H9 (cell line): ENCODE measurements at regions not wholly inside any gene's neighbourhood (a gene's known extent, or its start where the extent isn't known, plus 50 kb on each side); places are given as distances from the start of the nearest gene placed in this dataset.

Experiments
- DNase-seq: peaks from one replicate; pipeline ENCODE4 v3.0.0-alpha.2; 2017
- H2AFZ ChIP-seq: one replicate; pipeline ENCODE4 v1.6.1; 2013; ENCODE audit warnings: mild to moderate bottlenecking, low read length, control low read depth, moderate library complexity
- H2AK5ac ChIP-seq: 2 replicates; pipeline ENCODE4 v1.6.1; 2013; ENCODE audit warnings: low read length, control low read depth, mixed read lengths; ENCODE audit not compliant: insufficient read length
- H2BK120ac ChIP-seq: one replicate; pipeline ENCODE4 v1.6.1; 2013; ENCODE audit warnings: low read depth, mild to moderate bottlenecking, low read length, control low read depth, inconsistent platforms; ENCODE audit not compliant: poor library complexity, severe bottlenecking
- H2BK12ac ChIP-seq: 2 replicates; pipeline ENCODE4 v1.6.1; 2013; ENCODE audit warnings: low read length, control low read depth, mixed read lengths, low read depth; ENCODE audit not compliant: insufficient read length
- H2BK15ac ChIP-seq: 2 replicates; pipeline ENCODE4 v1.6.1; 2013; ENCODE audit warnings: low read depth, low read length, control low read depth
- H2BK20ac ChIP-seq: one replicate; pipeline ENCODE4 v1.6.1; 2013; ENCODE audit warnings: low read depth, mild to moderate bottlenecking, low read length, control low read depth, inconsistent platforms; ENCODE audit not compliant: poor library complexity, severe bottlenecking
- H2BK5ac ChIP-seq: 2 replicates; pipeline ENCODE4 v1.6.1; 2013; ENCODE audit warnings: low read length, control low read depth, mixed read lengths; ENCODE audit not compliant: insufficient read length
- H3K14ac ChIP-seq: 2 replicates; pipeline ENCODE4 v1.6.1; 2013; ENCODE audit warnings: low read length, control low read depth; ENCODE audit not compliant: insufficient read depth
- H3K18ac ChIP-seq: 2 replicates; pipeline ENCODE4 v1.6.1; 2013; ENCODE audit warnings: low read depth, mild to moderate bottlenecking, mixed read lengths, low read length, control low read depth; ENCODE audit not compliant: insufficient read length
- H3K23ac ChIP-seq: 2 replicates; pipeline ENCODE4 v1.6.1; 2013; ENCODE audit warnings: low read length, control low read depth, mixed read lengths, low read depth; ENCODE audit not compliant: insufficient read length
- H3K23me2 ChIP-seq: 2 replicates; pipeline ENCODE4 v1.6.1; 2013; ENCODE audit warnings: low read depth, mild to moderate bottlenecking, mixed read lengths, low read length, control low read depth; ENCODE audit not compliant: insufficient read length, poor library complexity, severe bottlenecking
- H3K27ac ChIP-seq: 2 replicates; pipeline ENCODE4 v1.5.1; 2013; ENCODE audit warnings: low read length, control low read depth, mixed read lengths, low read depth; ENCODE audit not compliant: insufficient read length
- H3K27me3 ChIP-seq: 2 replicates; pipeline ENCODE4 v1.6.1; 2013; ENCODE audit warnings: low read length, control low read depth, inconsistent platforms; ENCODE audit not compliant: insufficient read depth
- H3K4ac ChIP-seq: 2 replicates; pipeline ENCODE4 v1.6.1; 2013; ENCODE audit warnings: low read depth, mild to moderate bottlenecking, control low read depth, inconsistent platforms, low read length, moderate library complexity
- H3K4me1 ChIP-seq: 2 replicates; pipeline ENCODE4 v1.6.1; 2013; ENCODE audit warnings: low read length, control low read depth, inconsistent platforms; ENCODE audit not compliant: insufficient read depth
- H3K4me2 ChIP-seq: 2 replicates; pipeline ENCODE4 v1.6.1; 2013; ENCODE audit warnings: low read length, control low read depth, mixed read lengths; ENCODE audit not compliant: insufficient read length, insufficient read depth
- H3K56ac ChIP-seq: 2 replicates; pipeline ENCODE4 v1.6.1; 2013; ENCODE audit warnings: low read depth, mild to moderate bottlenecking, mixed read lengths, low read length, control low read depth; ENCODE audit not compliant: insufficient read length
- H3K79me1 ChIP-seq: 2 replicates; pipeline ENCODE4 v1.6.1; 2013; ENCODE audit warnings: low read depth, mild to moderate bottlenecking, moderate library complexity, low read length, control low read depth, inconsistent platforms; ENCODE audit not compliant: insufficient read depth, poor library complexity, severe bottlenecking
- H3K79me2 ChIP-seq: 2 replicates; pipeline ENCODE4 v1.6.1; 2013; ENCODE audit warnings: low read length, control low read depth, inconsistent platforms; ENCODE audit not compliant: insufficient read depth
- H3K9ac ChIP-seq: 2 replicates; pipeline ENCODE4 v1.6.1; 2013; ENCODE audit warnings: low read length, control low read depth, mixed read lengths; ENCODE audit not compliant: insufficient read length; ENCODE audit errors: extremely low read depth
- H3K9me3 ChIP-seq: one replicate; pipeline ENCODE4 v1.6.1; 2013; ENCODE audit warnings: low read depth, low read length, inconsistent platforms; ENCODE audit not compliant: control insufficient read depth
- H3T11ph ChIP-seq: one replicate; pipeline ENCODE4 v1.6.1; 2013; ENCODE audit warnings: mild to moderate bottlenecking, low read length, control low read depth, inconsistent platforms
- H4K20me1 ChIP-seq: one replicate; pipeline ENCODE4 v1.6.1; 2013; ENCODE audit not compliant: control insufficient read depth, insufficient read length, insufficient read depth
- H4K5ac ChIP-seq: 2 replicates; pipeline ENCODE4 v1.6.1; 2013; ENCODE audit warnings: low read depth, mild to moderate bottlenecking, mixed read lengths, low read length, control low read depth; ENCODE audit not compliant: insufficient read length
- H4K8ac ChIP-seq: replicated peaks from 2 replicates; pipeline ENCODE4 v1.6.1; 2013; ENCODE audit warnings: low read length, control low read depth, mixed read lengths, low read depth; ENCODE audit not compliant: insufficient read length
- H4K91ac ChIP-seq: 2 replicates; pipeline ENCODE4 v1.6.1; 2013; ENCODE audit warnings: low read depth, mild to moderate bottlenecking, moderate library complexity, mixed read lengths, low read length, control low read depth; ENCODE audit not compliant: insufficient read length
- H3K27ac Mint-ChIP-seq, 3 experiments: 2 replicates in 2 of 3; 3 replicates in 1 of 3; pipeline ENCODE4 v1.8.0; 2020 to 2021; ENCODE audit warnings: mixed read lengths in 3 of 3, mild to moderate bottlenecking in 1 of 3, moderate library complexity in 1 of 3
- H3K27me3 Mint-ChIP-seq: 2 replicates; pipeline ENCODE4 v1.8.0; 2021; ENCODE audit warnings: low read depth, mild to moderate bottlenecking, moderate library complexity, mixed read lengths
- H3K36me3 Mint-ChIP-seq, 3 experiments: 2 replicates in 2 of 3; 3 replicates in 1 of 3; pipeline ENCODE4 v1.8.0; 2020 to 2021; ENCODE audit warnings: low read depth in 3 of 3, mixed read lengths in 3 of 3; ENCODE audit not compliant: insufficient read depth in 1 of 3
- H3K4me1 Mint-ChIP-seq, 2 experiments: 2 replicates each; pipeline ENCODE4 v1.8.0; 2020; ENCODE audit warnings: mixed read lengths in 2 of 2
- H3K4me3 Mint-ChIP-seq, 2 experiments: 2 replicates in 1 of 2; 3 replicates in 1 of 2; pipeline ENCODE4 v1.8.0; 2020 to 2021; ENCODE audit warnings: mild to moderate bottlenecking in 2 of 2, mixed read lengths in 2 of 2, moderate library complexity in 1 of 2
- H3K9me3 Mint-ChIP-seq, 2 experiments: 2 replicates in 1 of 2; 3 replicates in 1 of 2; pipeline ENCODE4 v1.8.0; 2020; ENCODE audit warnings: mild to moderate bottlenecking in 2 of 2, mixed read lengths in 2 of 2, moderate library complexity in 1 of 2
- WGBS: extraction: QIAGEN DNeasy Blood & Tissue Kit; methylation state at CpG from one replicate; pipeline ENCODE4 v1.1.7; 2013; ENCODE audit warnings: missing lambda C conversion rate, low lambda C conversion rate, mixed read lengths; ENCODE audit not compliant: insufficient read length; ENCODE audit errors: extremely low coverage; 5-methylcytosine and 5-hydroxymethylcytosine counted together
- TF ChIP-seq, protein P1 (sequence below): fragments of 200-600 bp; sonication (generic); conservative IDR thresholded peaks from 3 replicates; pipeline ENCODE4 v1.8.0; 2021; ENCODE audit warnings: antibody characterized with exemption, mild to moderate bottlenecking

DNA sequence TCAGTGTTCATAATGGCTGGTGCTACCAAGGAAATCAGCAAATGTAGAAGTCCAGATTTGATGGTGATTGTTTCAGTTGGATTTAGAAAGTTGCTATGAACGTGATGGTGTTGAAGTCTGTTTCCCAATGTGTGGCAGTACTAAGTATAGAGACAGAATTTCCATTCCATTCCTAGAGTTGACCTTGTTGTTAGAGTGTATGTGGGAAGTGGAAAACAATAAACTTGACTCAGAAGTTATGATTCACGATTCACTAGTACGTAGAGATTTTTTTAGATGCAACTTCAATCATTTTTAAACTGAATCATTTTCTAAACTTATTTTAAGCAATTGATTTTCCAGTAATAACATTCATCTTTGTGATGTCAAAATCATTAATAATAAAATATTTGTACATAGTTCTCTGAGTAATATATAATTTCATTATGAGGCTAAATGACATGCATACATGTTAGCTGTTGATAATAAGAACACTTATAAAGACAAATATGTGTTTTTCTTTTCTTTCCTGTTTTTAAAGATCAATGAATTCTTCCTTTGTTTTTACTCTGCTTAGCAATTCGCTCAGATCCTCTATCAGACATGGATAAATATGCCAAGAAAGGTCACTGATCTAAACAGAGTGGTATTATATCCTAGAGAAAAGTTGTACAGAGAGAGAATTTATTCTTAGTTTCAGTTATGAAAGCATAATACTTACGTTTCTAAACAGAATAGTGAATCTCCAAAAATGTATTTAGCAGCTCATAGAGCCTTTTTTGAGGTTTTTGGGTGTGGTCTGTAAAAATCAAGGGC, 108.8 kb upstream of the GPR149 start:
- H3K4me1 ChIP-seq: no peaks in the 10 kb centered on the region
- H3K23ac ChIP-seq: no peak overlapping the region
- H3K4me1 Mint-ChIP-seq: no peaks in the 10 kb centered on the region
- H3K36me3 Mint-ChIP-seq: no peaks in the 10 kb centered on the region
- no peak overlapping the region for H2BK120ac ChIP-seq
- H3K79me1 ChIP-seq: no peaks in the 10 kb centered on the region
- H3K9ac ChIP-seq: no peak overlapping the region
- H3K56ac ChIP-seq: no peak overlapping the region
- H2BK15ac ChIP-seq: no peak overlapping the region
- no peak overlapping the region for H4K8ac ChIP-seq
- H4K20me1 ChIP-seq: no peaks in the 10 kb centered on the region
- no peak overlapping the region for H3K4me3 Mint-ChIP-seq
- H3K23me2 ChIP-seq: no peaks in the 10 kb centered on the region
- TF ChIP-seq, protein P1, sequence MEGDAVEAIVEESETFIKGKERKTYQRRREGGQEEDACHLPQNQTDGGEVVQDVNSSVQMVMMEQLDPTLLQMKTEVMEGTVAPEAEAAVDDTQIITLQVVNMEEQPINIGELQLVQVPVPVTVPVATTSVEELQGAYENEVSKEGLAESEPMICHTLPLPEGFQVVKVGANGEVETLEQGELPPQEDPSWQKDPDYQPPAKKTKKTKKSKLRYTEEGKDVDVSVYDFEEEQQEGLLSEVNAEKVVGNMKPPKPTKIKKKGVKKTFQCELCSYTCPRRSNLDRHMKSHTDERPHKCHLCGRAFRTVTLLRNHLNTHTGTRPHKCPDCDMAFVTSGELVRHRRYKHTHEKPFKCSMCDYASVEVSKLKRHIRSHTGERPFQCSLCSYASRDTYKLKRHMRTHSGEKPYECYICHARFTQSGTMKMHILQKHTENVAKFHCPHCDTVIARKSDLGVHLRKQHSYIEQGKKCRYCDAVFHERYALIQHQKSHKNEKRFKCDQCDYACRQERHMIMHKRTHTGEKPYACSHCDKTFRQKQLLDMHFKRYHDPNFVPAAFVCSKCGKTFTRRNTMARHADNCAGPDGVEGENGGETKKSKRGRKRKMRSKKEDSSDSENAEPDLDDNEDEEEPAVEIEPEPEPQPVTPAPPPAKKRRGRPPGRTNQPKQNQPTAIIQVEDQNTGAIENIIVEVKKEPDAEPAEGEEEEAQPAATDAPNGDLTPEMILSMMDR: no peak
- 0 out of 5 replicates have a peak, but pooled peaks cover 0 to 3% of the 10 kb centered on the region in 2 experiments for H3K9me3 Mint-ChIP-seq
- H3K27me3 ChIP-seq: no peaks in the 10 kb centered on the region
- H2BK5ac ChIP-seq: no peak overlapping the region
- H3K27ac Mint-ChIP-seq: no peak overlapping the region
- no peak overlapping the region for H3T11ph ChIP-seq
- no peak overlapping the region for H2BK20ac ChIP-seq
- H3K18ac ChIP-seq: no peak overlapping the region
- H3K4me2 ChIP-seq: no peak overlapping the region
- no peak overlapping the region for H2BK12ac ChIP-seq
- no peaks in the 10 kb centered on the region; the same call in 1 of the 2 replicates for H3K27me3 Mint-ChIP-seq
- no CpG with 5 or more reads among the region's 5 CpGs for WGBS
- no peak overlapping the region for H4K5ac ChIP-seq
- H3K27ac ChIP-seq: no peak overlapping the region
- H2AFZ ChIP-seq: no peak overlapping the region
- no peak overlapping the region for H3K4ac ChIP-seq
- no peak overlapping the region for H4K91ac ChIP-seq
- DNase-seq: no peak
- no peaks in the 10 kb centered on the region for H3K79me2 ChIP-seq
- H2AK5ac ChIP-seq: no peak overlapping the region
- no peaks in the 10 kb centered on the region for H3K9me3 ChIP-seq
- no peak overlapping the region for H3K14ac ChIP-seq
